ENCODE measurements at regions not wholly inside any gene's neighbourhood (a gene's known extent, or its start where the extent isn't known, plus 50 kb on each side); places are given as distances from the start of the nearest gene placed in this dataset.
"Not testable (repeated sequence)": the region's sequence is repeated elsewhere in the genome, so short reads cannot be mapped to it uniquely, and the experiment has no call there.

GRCh38 chrX:120753413-120754251 is 122.0 kb downstream of the CT47B1 start:
- DNase-seq (ENCODE audit: low read depth): no peak

GRCh38 chrX:120752431-120753082 is 122.7 kb upstream of the C1GALT1C1 start:
- no peak for DNase-seq (ENCODE audit: low read depth)

DNA sequence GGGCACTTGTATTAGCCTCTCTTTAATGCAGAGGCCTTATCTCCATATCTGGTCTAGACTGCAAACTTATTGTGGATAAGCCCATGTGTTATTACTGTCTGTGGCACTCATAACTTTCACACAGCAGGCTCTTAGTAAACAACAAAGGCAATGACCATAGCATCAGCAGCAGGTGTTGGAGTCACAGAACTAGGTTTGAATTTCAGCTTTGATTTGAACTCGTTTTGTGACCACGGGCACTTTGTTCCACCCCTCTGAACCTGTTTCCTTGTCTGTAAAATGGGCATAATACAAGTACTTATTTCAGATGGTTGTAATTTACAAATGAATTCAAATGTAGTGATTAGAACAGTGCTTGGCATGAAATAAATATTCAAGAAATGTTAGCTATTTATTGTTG is 121.8 kb upstream of the C1GALT1C1 start:
- DNase-seq (ENCODE audit: low read depth): no peak

DNA sequence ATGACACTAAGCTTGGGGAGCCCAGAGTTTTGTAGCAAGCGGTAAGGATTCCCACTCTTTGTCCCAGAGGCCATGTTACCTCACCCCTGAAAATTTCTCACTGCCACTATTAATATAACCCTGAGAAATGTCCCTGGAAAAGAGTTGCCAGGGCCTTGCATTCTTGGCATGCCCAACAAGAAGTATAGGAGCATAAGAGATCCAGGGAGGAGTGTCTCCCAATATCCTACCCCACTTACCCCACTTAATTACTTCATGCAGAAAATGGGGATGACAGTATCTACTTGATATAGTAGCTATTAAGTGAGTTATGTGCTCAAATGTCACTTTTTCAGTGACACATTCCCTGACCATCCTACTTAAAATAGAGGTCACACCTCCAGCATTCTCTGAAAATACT is 120.5 kb upstream of the C1GALT1C1 start:
- DNase-seq (ENCODE audit: low read depth): no peak

- DNase-seq (ENCODE audit: low read depth): no peak
Measured at GRCh38 chrX:120749141-120749846, 119.4 kb upstream of the C1GALT1C1 start.

DNA sequence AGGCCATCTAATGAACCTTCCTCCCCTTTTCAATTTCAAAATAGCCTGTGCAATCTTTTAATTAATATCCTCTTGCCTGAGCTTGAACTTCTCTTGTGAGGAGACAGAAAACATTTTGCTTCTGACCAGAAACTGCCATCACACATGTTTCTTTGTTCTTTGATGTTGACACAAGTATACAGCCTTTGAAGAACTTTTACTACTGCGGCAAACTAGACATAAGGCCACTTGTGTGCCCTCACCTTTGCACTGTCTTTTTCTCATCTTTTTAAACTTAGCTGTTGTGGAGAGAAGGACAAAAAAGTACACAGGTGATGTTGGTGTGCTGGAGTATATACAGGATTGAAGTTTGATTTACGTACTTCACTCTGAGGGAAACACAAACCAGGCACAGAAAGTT is 116.3 kb upstream of the C1GALT1C1 start:
- no peak for DNase-seq (ENCODE audit: low read depth)

- DNase-seq (ENCODE audit: low read depth): no peak
Measured at GRCh38 chrX:120742946-120743665, 113.3 kb upstream of the C1GALT1C1 start.

DNA sequence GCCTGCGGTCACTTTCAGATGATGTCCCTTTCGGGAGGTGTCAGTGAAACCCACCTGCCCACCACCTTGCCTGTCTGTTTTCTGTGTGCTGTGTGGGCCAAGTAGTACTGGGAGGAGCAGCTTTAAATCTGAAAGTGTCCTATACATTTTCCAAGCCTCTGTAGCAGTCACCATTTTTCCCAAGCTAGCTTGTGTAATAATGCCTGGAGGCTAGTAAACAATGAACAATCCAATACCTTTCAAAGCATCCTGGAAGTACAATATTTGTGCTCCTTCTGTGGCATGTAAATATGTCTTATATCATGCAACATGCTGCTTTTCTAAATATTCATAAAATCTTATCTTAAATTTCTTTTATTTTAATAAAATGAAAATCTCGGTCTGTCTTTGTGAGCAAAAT is 111.6 kb upstream of the C1GALT1C1 start:
- peak; percentile 5 for DNase-seq (ENCODE audit: low read depth)

- no peak for DNase-seq (ENCODE audit: low read depth)
Measured at GRCh38 chrX:120740072-120740471, 110.2 kb upstream of the C1GALT1C1 start.

DNA sequence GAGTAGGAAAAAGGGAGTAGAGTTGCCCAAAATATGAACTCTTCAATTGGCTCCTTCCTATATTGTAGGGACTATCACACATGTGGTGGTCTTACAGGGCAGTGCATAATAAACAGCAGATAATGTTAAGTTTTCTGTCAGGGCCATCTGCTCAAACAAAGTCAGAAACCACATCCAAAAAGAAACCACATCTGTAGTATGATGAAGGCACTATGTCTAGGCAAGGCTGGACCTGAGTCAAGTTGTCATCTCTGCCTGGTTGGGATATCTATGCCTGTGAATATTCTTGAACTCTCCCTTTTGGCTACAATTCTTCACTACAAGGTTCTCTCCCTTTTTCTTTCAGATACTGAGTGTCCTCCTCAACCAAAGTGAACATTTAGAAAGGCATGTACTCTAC is 109.4 kb upstream of the C1GALT1C1 start:
- DNase-seq (ENCODE audit: low read depth): no peak

DNA sequence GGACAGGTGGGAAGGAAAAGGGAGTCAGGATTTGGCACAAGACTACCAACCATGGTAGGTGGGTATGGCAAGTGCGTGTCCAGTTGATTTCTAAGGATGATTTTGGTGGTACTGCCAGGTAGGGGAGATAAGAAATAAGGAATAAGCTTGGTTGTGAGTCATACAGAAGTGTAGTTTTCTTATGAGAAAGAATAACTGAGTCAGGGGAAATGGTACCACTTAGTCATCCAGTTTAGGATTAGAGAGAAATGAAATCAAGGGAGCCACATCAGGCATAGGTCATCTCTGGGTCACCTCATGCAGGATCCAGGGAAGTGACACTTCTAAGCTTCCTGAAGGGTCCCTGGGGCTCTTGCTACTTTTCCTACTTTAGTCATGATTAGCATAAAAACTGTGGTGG is 107.1 kb upstream of the C1GALT1C1 start:
- DNase-seq (ENCODE audit: low read depth): peak; percentile 42

DNA sequence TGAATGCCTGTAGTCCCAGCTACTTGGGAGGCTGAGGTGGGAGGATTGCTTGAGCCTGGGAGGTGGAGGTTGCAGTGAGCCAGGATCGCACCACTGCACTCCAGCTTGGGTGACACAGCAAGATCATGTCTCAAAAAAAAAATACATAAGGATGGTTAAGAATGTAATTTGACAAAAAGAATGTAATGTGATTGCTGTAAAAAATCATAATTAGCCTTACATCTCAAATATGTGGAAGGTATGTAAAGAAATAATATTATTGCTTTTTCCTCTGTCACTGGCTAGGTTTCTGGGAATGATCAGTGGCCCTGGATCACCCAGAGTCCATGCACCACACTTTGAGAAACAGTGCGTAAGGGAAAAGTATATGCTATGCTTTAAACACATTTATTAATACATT is 106.1 kb upstream of the C1GALT1C1 start:
- no peak for DNase-seq (ENCODE audit: low read depth)

- DNase-seq (ENCODE audit: low read depth): no peak
Measured at GRCh38 chrX:120732879-120733278, 103.0 kb upstream of the C1GALT1C1 start.

DNA sequence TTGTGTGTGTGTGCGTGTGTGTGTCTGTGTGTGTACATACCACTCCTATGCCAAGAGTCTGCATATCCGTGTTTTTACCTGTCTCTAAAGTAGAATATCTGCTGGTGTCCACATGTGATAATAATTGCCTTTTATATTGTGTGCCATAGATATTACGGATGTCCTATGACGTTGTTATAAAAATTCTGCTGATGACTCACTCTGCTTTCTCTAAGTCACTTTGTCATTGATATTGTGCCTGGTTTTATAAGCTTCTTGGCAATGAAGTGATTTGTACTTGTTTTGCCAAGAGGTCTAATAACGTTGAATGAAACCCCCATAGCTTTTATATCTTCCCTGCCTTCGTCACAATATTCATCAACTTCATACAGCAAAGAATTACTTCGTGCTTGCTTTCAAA is 102.6 kb upstream of the C1GALT1C1 start:
- no peak for DNase-seq (ENCODE audit: low read depth)

GRCh38 chrX:120731386-120731785 is 101.5 kb upstream of the C1GALT1C1 start:
- no peak for DNase-seq (ENCODE audit: low read depth)

DNA sequence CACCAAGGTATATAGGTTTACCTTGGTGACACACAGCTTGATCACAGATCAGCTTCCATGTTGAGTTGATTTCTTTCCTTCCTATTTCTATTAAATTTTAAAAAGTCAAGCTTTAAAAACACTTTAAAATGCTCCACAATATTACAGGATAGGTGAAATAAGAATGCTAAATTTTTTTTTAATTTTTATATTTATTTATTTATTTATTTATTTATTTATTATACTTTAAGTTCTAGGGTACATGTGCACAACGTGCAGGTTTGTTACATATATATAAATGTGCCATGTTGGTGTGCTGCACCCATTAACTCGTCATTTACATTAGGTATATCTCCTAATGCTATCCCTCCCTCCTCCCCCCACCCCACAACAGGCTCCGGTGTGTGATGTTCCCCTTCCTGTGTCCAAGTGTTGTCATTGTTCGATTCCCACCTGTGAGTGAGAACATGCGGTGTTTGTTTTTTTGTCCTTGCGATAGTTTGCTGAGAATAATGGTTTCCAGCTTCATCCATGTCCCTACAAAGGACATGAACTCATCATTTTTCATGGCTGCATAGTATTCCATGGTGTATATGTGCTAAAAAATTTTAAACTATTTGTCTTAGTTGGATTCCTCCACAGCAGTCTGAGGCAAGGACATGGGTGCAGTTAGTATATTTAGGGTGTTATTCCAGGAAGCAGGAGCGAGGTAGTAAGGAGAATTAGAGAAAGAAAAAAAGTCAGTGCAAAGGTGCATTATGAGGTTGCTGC is 99.8 kb upstream of the C1GALT1C1 start:
- DNase-seq (ENCODE audit: low read depth): not testable (repeated sequence)

DNA sequence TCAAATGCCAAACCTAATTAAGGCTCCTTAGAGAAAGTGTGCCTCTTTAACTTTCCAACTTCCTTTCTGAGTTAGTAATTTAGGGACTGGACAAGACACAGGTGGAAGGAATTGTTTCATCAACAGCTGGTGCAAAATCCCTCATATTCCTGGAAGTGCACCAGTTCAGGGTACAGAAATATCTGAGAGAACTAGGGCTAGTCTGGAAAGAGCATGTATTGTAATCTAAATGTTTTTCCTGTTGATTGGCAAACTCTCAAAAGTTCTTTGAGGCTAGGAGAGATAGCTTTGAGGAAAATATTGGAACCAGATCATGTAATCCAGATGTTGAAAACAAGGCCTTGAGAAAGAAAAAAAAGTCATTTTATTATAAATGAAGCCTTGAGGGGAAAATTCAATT is 98.1 kb upstream of the C1GALT1C1 start:
- DNase-seq (ENCODE audit: low read depth): no peak

GRCh38 chrX:120727452-120727851 is 97.6 kb upstream of the C1GALT1C1 start:
- no peak for DNase-seq (ENCODE audit: low read depth)

DNA sequence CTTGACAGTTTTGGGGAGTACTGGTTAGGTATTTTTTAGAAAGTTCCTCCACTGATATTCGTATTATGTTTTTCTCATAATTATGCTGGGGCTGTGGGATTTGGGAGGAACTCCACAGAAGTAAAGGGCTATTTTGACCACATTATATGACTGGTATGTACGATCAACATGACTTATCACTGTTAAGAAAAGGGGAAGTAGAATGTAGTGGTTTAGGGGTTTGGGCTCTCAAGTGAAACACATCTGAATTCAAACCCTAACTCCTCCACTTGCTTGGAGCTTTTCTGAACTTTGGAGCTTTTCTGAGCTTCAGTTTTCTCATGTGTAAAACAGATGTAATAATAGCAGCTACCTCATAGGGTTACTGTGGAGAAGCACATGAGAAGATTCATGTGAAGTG is 96.4 kb upstream of the C1GALT1C1 start:
- no peak for DNase-seq (ENCODE audit: low read depth)

GRCh38 chrX:120725874-120726273 is 96.0 kb upstream of the C1GALT1C1 start:
- DNase-seq (ENCODE audit: low read depth): no peak

DNA sequence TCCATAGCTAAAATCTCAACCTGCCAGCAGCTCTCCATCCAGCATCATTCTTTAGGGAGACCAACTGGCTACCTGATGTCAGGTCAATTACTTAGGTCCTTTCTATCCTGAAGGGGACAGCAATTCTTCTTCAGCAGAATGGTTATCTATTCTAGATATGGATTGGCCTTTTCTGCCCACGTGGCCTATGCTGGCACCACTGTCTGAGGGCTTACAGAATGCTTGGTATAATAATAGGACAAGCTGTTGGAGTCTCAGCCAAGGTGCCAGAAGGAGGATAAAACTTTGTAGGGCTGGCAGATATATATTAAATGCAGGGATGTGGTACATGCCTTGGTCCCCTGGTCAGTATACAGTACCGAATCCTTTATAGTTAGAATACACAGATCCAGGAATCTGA is 89.8 kb upstream of the C1GALT1C1 start:
- DNase-seq (ENCODE audit: low read depth): no peak

Data from renal cortical epithelial cell (primary cell).